C4-2B (cell line): ENCODE measurements at regions not wholly inside any gene's neighbourhood (a gene's known extent, or its start where the extent isn't known, plus 50 kb on each side); places are given as distances from the start of the nearest gene placed in this dataset.

ENCODE experiments used
- H3K27ac ChIP-seq: fragments of 450-650 bp; 2 replicates; pipeline ENCODE4 v1.5.1; 2017
- CTCF ChIP-seq: fragments of 450-650 bp; conservative IDR thresholded peaks from 2 replicates; pipeline ENCODE4 v1.5.1; 2017; ENCODE audit warnings: mild to moderate bottlenecking
- ZFX ChIP-seq: fragments of 450-650 bp; IDR thresholded peaks from 2 replicates; pipeline ENCODE4 v1.6.1; 2017

GRCh38 chr3:102735311-102735710 is 300.5 kb downstream of the ZPLD1 start:
- no peak for TF ChIP-seq ZFX
- no peak for TF ChIP-seq CTCF
- no peak overlapping the region for H3K27ac ChIP-seq

GRCh38 chr3:102736288-102736974 is 301.6 kb downstream of the ZPLD1 start:
- no peak for TF ChIP-seq CTCF
- no peak for TF ChIP-seq ZFX
- no peak overlapping the region for H3K27ac ChIP-seq

GRCh38 chr3:102736975-102737304 is 302.1 kb downstream of the ZPLD1 start:
- no peak for TF ChIP-seq ZFX
- no peak for TF ChIP-seq CTCF
- H3K27ac ChIP-seq: no peak overlapping the region

GRCh38 chr3:102737353-102737752 is 302.5 kb downstream of the ZPLD1 start:
- H3K27ac ChIP-seq: no peak overlapping the region
- no peak for TF ChIP-seq ZFX
- no peak for TF ChIP-seq CTCF

- TF ChIP-seq ZFX (no peak), CTCF (peak; percentile 21)
- no peak overlapping the region for H3K27ac ChIP-seq
Observed at GRCh38 chr3:102741105-102741504, 306.3 kb downstream of the ZPLD1 start.

- no peak for TF ChIP-seq CTCF
- no peak for TF ChIP-seq ZFX
- no peak overlapping the region for H3K27ac ChIP-seq
Observed at GRCh38 chr3:102741694-102742093, 306.9 kb downstream of the ZPLD1 start.

GRCh38 chr3:102745881-102746280 is 311.1 kb downstream of the ZPLD1 start:
- H3K27ac ChIP-seq: no peak overlapping the region
- peak; percentile 38 for TF ChIP-seq CTCF
- TF ChIP-seq ZFX: no peak
